CD14-positive monocyte (primary cell): ENCODE measurements at regions not wholly inside any gene's neighbourhood (a gene's known extent, or its start where the extent isn't known, plus 50 kb on each side); places are given as distances from the start of the nearest gene placed in this dataset.
A peak's percentile ranks its signal among the peaks of the same experiment; 100 is the strongest.

Experiments used
- DNase-seq, 3 donors: peaks; one replicate each; pipeline ENCODE4 v3.0.0-alpha.2; 2011 to 2022
- H2AFZ ChIP-seq: 2 replicates; pipeline ENCODE4 v1.6.0; 2012; ENCODE audit warnings: mild to moderate bottlenecking, low read depth, low read length, inconsistent platforms; ENCODE audit not compliant: insufficient read depth, poor library complexity, severe bottlenecking
- H3K27ac ChIP-seq, 2 donors: 1 replicate in 1 of 2; 2 replicates in 1 of 2; pipeline ENCODE4 v1.5.1; 2012 to 2013; ENCODE audit warnings: low read length in 2 of 2, control low read depth in 1 of 2, inconsistent platforms in 1 of 2, low read depth in 1 of 2, mild to moderate bottlenecking in 1 of 2
- H3K27me3 ChIP-seq, 2 donors: one replicate each; pipeline versions ENCODE4 v1.6.0 to v1.6.1; 2011 to 2013; ENCODE audit warnings: low read length in 2 of 2; ENCODE audit not compliant: control insufficient read depth in 2 of 2, insufficient read depth in 2 of 2
- H3K36me3 ChIP-seq, 2 donors: replicated peaks in 1 of 2; 1 replicate in 1 of 2; 2 replicates in 1 of 2; pipeline versions ENCODE4 v1.5.1 to v1.6.1; 2012 to 2013; ENCODE audit warnings: low read length in 2 of 2, control low read depth in 1 of 2, inconsistent platforms in 1 of 2, mild to moderate bottlenecking in 1 of 2; ENCODE audit not compliant: insufficient read depth in 2 of 2, control insufficient read depth in 1 of 2
- H3K4me1 ChIP-seq, 2 donors: 1 replicate in 1 of 2; 2 replicates in 1 of 2; pipeline versions ENCODE4 v1.5.1 to v1.6.1; 2012 to 2013; ENCODE audit warnings: low read length in 2 of 2, control low read depth in 1 of 2, inconsistent platforms in 1 of 2, mild to moderate bottlenecking in 1 of 2, moderate library complexity in 1 of 2; ENCODE audit not compliant: insufficient read depth in 2 of 2, control insufficient read depth in 1 of 2
- H3K4me2 ChIP-seq: replicated peaks from 2 replicates; pipeline ENCODE3; 2012; ENCODE audit warnings: low read length, moderate library complexity, mild to moderate bottlenecking; ENCODE audit not compliant: poor library complexity, severe bottlenecking; ENCODE audit errors: extremely low read depth
- H3K4me3 ChIP-seq, 3 experiments: fragments of 200-600 bp in 1 of 3; sonication (generic) in 1 of 3; replicated peaks in 1 of 3; 1 replicate in 2 of 3; 2 replicates in 1 of 3; pipeline ENCODE4 v1.5.1; 2011 to 2013; ENCODE audit warnings: low read length in 3 of 3, mild to moderate bottlenecking in 3 of 3, control low read depth in 2 of 3, low read depth in 2 of 3, inconsistent platforms in 1 of 3, moderate library complexity in 1 of 3
- H3K79me2 ChIP-seq: 2 replicates; pipeline ENCODE4 v1.6.0; 2012; ENCODE audit warnings: mild to moderate bottlenecking, control low read depth, inconsistent platforms, low read length, moderate library complexity; ENCODE audit not compliant: insufficient read depth
- H3K9ac ChIP-seq: 2 replicates; pipeline ENCODE4 v1.6.0; 2017; ENCODE audit warnings: low read length, mild to moderate bottlenecking; ENCODE audit not compliant: insufficient read depth, poor library complexity, severe bottlenecking
- H3K9me3 ChIP-seq, 2 donors: replicated peaks in 1 of 2; 1 replicate in 1 of 2; 2 replicates in 1 of 2; pipeline versions ENCODE4 v1.5.1 to v1.6.1; 2012 to 2013; ENCODE audit warnings: low read length in 2 of 2, control low read depth in 1 of 2; ENCODE audit not compliant: control insufficient read depth in 1 of 2, insufficient read depth in 1 of 2
- H4K20me1 ChIP-seq: 2 replicates; pipeline ENCODE4 v1.6.0; 2012; ENCODE audit warnings: mild to moderate bottlenecking, low read length, control low read depth, moderate library complexity; ENCODE audit not compliant: insufficient read depth
- H3K27ac Mint-ChIP-seq, 7 donors: one replicate each; pipeline ENCODE4 v1.8.0; 2020; ENCODE audit warnings: mild to moderate bottlenecking in 7 of 7, mixed read lengths in 7 of 7, moderate library complexity in 6 of 7, inconsistent platforms in 2 of 7
- H3K27me3 Mint-ChIP-seq, 3 donors: one replicate each; pipeline ENCODE4 v1.8.0; 2021 to 2022; ENCODE audit warnings: low read depth in 3 of 3, mild to moderate bottlenecking in 3 of 3, mixed read lengths in 3 of 3, moderate library complexity in 3 of 3, inconsistent platforms in 1 of 3
- H3K36me3 Mint-ChIP-seq, 2 donors: one replicate each; pipeline ENCODE4 v1.8.0; 2020; ENCODE audit warnings: mixed read lengths in 2 of 2, inconsistent platforms in 1 of 2, mild to moderate bottlenecking in 1 of 2
- H3K4me1 Mint-ChIP-seq: one replicate; pipeline ENCODE4 v1.8.0; 2020; ENCODE audit warnings: mild to moderate bottlenecking, mixed read lengths
- H3K4me3 Mint-ChIP-seq, 2 donors: one replicate each; pipeline ENCODE4 v1.8.0; 2020; ENCODE audit warnings: mild to moderate bottlenecking in 2 of 2, mixed read lengths in 2 of 2, moderate library complexity in 1 of 2
- H3K9me3 Mint-ChIP-seq, 7 donors: one replicate each; pipeline ENCODE4 v1.8.0; 2020 to 2022; ENCODE audit warnings: mixed read lengths in 7 of 7, mild to moderate bottlenecking in 6 of 7, moderate library complexity in 6 of 7, inconsistent platforms in 2 of 7
- WGBS: methylation state at CpG from one replicate; pipeline ENCODE4 v1.1.5; 2013; ENCODE audit warnings: missing lambda C conversion rate; ENCODE audit not compliant: insufficient coverage; 5-methylcytosine and 5-hydroxymethylcytosine counted together
- intact Hi-C, 2 donors: fragments of 100-400 bp; cut with micrococcal nuclease; formaldehyde crosslinking; loops; one replicate each; pipeline versions ENCODE4 v1.15.0 to v1.15.1; 2023
- TF ChIP-seq, protein P1 (sequence below): fragments of 200-600 bp; IDR thresholded peaks from one replicate; pipeline ENCODE4 v1.8.0; 2022; ENCODE audit warnings: antibody characterized with exemption, mild to moderate bottlenecking

DNA sequence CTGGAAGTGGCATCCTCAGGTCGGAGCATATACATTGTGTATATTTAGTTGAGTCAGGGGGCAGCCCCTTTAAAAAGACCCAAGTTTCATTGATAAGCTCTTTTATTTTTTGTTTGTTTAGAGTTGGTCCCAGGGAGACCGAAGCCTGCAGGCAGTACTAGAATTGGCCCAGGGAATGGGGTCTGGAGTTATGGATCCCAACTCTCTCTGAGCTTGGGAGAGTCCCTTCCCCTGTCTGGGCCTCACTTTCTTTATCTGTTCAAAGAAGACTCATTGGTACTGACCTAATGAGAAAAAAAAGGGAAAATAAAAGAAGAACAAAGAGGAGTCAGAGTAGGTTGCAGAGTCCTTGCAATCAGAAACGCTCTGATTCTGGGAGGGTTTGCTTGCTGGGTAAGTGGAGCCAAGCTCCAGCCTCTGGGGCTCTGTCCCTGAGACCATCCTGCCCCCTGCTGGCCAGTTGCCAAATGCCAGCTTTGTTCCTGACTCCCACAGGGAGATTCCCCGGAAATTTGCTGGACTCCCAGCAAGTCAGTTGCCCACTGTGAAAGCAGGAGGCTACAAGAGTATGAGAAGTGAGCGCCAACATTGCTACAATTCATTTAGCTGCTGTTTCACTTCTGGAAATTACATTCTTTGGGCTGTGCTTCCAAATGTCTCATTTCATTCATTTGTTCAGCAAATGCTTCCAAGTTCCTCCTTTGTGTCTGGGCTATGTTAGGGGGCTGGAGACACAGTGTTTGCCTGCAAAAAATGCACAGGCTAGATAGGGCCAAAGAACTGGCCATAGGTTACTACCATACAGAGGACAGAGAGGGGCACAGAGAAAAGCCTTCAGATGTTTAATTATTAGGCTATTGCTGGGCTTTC lies 156.2 kb downstream of the MELK start:
- Histone ChIP-seq H3K27ac (no peak overlapping the region), H3K9me3 (no peaks in the 10 kb centered on the region), H3K4me2 (no peak overlapping the region), H3K36me3 (no peaks in the 10 kb centered on the region), H3K27me3 (no peaks in the 10 kb centered on the region), H4K20me1 (no peaks in the 10 kb centered on the region), H3K4me1 (peaks cover 5 to 7% of the 10 kb centered on the region in 2 donors), H3K4me3 (no peak overlapping the region), H3K79me2 (no peaks in the 10 kb centered on the region), H3K9ac (no peak overlapping the region), H2AFZ (no peak overlapping the region)
- intact Hi-C loops: loop anchor here in 1 of 2 donors (5.0 kb wide), 2 partner anchors 97 to 322 kb away; no protein-coding TSS in a partner anchor
- TF ChIP-seq, protein P1, sequence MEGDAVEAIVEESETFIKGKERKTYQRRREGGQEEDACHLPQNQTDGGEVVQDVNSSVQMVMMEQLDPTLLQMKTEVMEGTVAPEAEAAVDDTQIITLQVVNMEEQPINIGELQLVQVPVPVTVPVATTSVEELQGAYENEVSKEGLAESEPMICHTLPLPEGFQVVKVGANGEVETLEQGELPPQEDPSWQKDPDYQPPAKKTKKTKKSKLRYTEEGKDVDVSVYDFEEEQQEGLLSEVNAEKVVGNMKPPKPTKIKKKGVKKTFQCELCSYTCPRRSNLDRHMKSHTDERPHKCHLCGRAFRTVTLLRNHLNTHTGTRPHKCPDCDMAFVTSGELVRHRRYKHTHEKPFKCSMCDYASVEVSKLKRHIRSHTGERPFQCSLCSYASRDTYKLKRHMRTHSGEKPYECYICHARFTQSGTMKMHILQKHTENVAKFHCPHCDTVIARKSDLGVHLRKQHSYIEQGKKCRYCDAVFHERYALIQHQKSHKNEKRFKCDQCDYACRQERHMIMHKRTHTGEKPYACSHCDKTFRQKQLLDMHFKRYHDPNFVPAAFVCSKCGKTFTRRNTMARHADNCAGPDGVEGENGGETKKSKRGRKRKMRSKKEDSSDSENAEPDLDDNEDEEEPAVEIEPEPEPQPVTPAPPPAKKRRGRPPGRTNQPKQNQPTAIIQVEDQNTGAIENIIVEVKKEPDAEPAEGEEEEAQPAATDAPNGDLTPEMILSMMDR: peak; percentile 82
- Mint-ChIP-seq H3K4me1 (peaks cover 7% of the 10 kb centered on the region), H3K4me3 (no peak overlapping the region), H3K36me3 (no peaks in the 10 kb centered on the region), H3K27ac (no peak overlapping the region), H3K9me3 (peaks cover 0 to 6% (median 0%) of the 10 kb centered on the region in 7 donors), H3K27me3 (peaks cover 0 to 2% (median 0%) of the 10 kb centered on the region in 3 donors)
- WGBS: 42% methylated on average over 5 of the region's 5 CpGs
- peak; percentile 19 to 70 (median 41) for DNase-seq

DNA sequence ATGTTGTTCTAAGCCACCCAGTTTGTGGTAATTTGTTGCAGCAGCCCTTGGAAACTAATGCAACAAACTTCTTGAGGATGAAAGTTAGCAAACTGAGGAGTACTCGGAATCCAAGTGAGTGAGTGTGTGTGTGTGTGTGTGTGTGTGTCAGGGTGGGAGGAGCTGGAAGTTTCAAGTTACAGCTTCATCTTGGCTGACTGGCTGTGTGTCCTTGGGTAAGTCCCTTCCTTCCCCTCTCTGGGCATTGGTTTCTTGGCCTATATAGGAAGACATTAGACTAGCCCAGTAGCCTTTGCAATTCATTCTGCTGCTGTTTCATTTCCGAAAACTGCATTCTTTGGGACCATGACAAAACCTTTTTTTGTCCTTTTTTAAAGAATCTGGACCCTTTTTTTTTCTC lies 157.2 kb downstream of the MELK start:
- H3K27me3 Mint-ChIP-seq: peaks cover 0 to 2% (median 0%) of the 10 kb centered on the region in 3 donors
- H3K4me1 Mint-ChIP-seq: peaks cover 7% of the 10 kb centered on the region
- Histone ChIP-seq H3K27ac (no peak overlapping the region), H3K4me2 (no peak overlapping the region), H3K4me3 (no peak overlapping the region), H4K20me1 (no peaks in the 10 kb centered on the region), H2AFZ (no peak overlapping the region), H3K79me2 (no peaks in the 10 kb centered on the region), H3K9ac (no peak overlapping the region), H3K27me3 (no peaks in the 10 kb centered on the region), H3K9me3 (no peaks in the 10 kb centered on the region), H3K36me3 (no peaks in the 10 kb centered on the region), H3K4me1 (peaks cover 5 to 7% of the 10 kb centered on the region in 2 donors)
- H3K9me3 Mint-ChIP-seq: peaks cover 0 to 6% (median 0%) of the 10 kb centered on the region in 7 donors
- 81% methylated on average over 2 of the region's 2 CpGs for WGBS
- no peaks in the 10 kb centered on the region for H3K36me3 Mint-ChIP-seq
- TF ChIP-seq, protein P1: no peak
- DNase-seq: no peak
- no peak overlapping the region for H3K27ac Mint-ChIP-seq
- intact Hi-C loops: loop anchor here in 1 of 2 donors (5.0 kb wide), 2 partner anchors 98 to 323 kb away; no protein-coding TSS in a partner anchor
- H3K4me3 Mint-ChIP-seq: no peak overlapping the region
